A549 (cell line): ENCODE measurements at regions not wholly inside any gene's neighbourhood (a gene's known extent, or its start where the extent isn't known, plus 50 kb on each side); places are given as distances from the start of the nearest gene placed in this dataset.

Source experiments
- ATAC-seq, 2 experiments: fragments of 200-7000 bp in 1 of 2; fragments of >200 bp in 1 of 2; cut with Nextera tagmentation in 1 of 2; cut with Tn5 transposase in 1 of 2; 3 replicates each; pipeline versions ENCODE4 v1.8.0 to v1.9.1; 2018 to 2020; ENCODE audit warnings: mild to moderate bottlenecking in 1 of 2, moderate library complexity in 1 of 2
- CTCF ChIA-PET: fragments of 300-600 bp; sonication (Branson Sonifier 250); formaldehyde crosslinking; extraction: SDS; loops from one replicate; lab custom pipeline; 2021; ENCODE audit warnings: antibody characterized with exemption, inconsistent platforms; lab: Yijun Ruan, JAX
- POLR2A ChIA-PET: fragments of 350-600 bp; formaldehyde crosslinking; extraction: SDS; loops from one replicate; lab custom pipeline; 2021; ENCODE audit warnings: antibody characterized with exemption, inconsistent platforms; lab: Yijun Ruan, JAX
- DNase-seq, 2 experiments: peaks; one replicate each; pipeline versions ENCODE4 v3.0.0 to v3.0.0-alpha.2; 2011 to 2016; ENCODE audit warnings: low read depth in 1 of 2, low spot score in 1 of 2
- FAIRE-seq: peaks from 2 replicates; lab custom pipeline; 2011; peaks lifted over from hg19 to GRCh38; lab: Jason Lieb, UNC
- H3K27ac ChIP-seq, 2 experiments: fragments of >200 bp; sonication (Bioruptor Twin); formaldehyde crosslinking; 3 replicates each; pipeline ENCODE4 v1.5.1; 2016 to 2017
- H3K4me1 ChIP-seq: fragments of >200 bp; sonication (Bioruptor Twin); formaldehyde crosslinking; 3 replicates; pipeline ENCODE4 v1.6.1; 2016
- H3K4me2 ChIP-seq: fragments of >200 bp; sonication (Bioruptor Twin); formaldehyde crosslinking; 3 replicates; pipeline ENCODE4 v1.6.1; 2016
- H3K4me3 ChIP-seq: fragments of >200 bp; sonication (Bioruptor Twin); formaldehyde crosslinking; 3 replicates; pipeline ENCODE4 v1.5.1; 2016
- H3K9me3 ChIP-seq: fragments of >200 bp; sonication (Bioruptor Twin); formaldehyde crosslinking; 3 replicates; pipeline ENCODE4 v1.6.1; 2016
- BHLHE40 ChIP-seq: IDR thresholded peaks from 2 replicates; pipeline ENCODE4 v1.6.1; 2012; ENCODE audit warnings: low read depth, low read length, inconsistent platforms
- CBX8 ChIP-seq: fragments of 200-600 bp; sonication (generic); IDR thresholded peaks from 2 replicates; pipeline ENCODE4 v1.6.1; 2016
- CHD2 ChIP-seq: fragments of 150-350 bp; IDR thresholded peaks from 2 replicates; pipeline ENCODE4 v1.6.1; 2014; ENCODE audit warnings: low read length; ENCODE audit not compliant: partially characterized antibody
- CTCF ChIP-seq: fragments of >200 bp; sonication (Bioruptor Twin); formaldehyde crosslinking; IDR thresholded peaks from 3 replicates; pipeline ENCODE4 v1.5.1; 2016
- E2F6 ChIP-seq: IDR thresholded peaks from 2 replicates; pipeline ENCODE4 v1.6.1; 2012; ENCODE audit warnings: low read depth, borderline replicate concordance
- EP300 ChIP-seq, 2 experiments: fragments of >200 bp; sonication (Bioruptor Twin); formaldehyde crosslinking; IDR thresholded peaks; 2 replicates in 1 of 2; 3 replicates in 1 of 2; pipeline ENCODE4 v1.6.1; 2016 to 2017
- HES2 ChIP-seq: fragments of >200 bp; sonication (Bioruptor Twin); formaldehyde crosslinking; IDR thresholded peaks from 2 replicates; pipeline ENCODE4 v1.6.1; 2016
- HOXA7 ChIP-seq: fragments of 250-450 bp; sonication (Bioruptor Pico); IDR thresholded peaks from 2 replicates; pipeline ENCODE4 v1.5.0; 2020; ENCODE audit warnings: mild to moderate bottlenecking, moderate library complexity
- HOXB5 ChIP-seq: fragments of 250-450 bp; sonication (Bioruptor Pico); IDR thresholded peaks from 2 replicates; pipeline ENCODE4 v1.5.0; 2020; ENCODE audit warnings: mild to moderate bottlenecking, moderate library complexity
- MAFK ChIP-seq: fragments of 450-650 bp; IDR thresholded peaks from 2 replicates; pipeline ENCODE4 v1.6.1; 2014; ENCODE audit not compliant: partially characterized antibody
- MAX ChIP-seq: IDR thresholded peaks from 2 replicates; pipeline ENCODE4 v1.6.1; 2012
- PHF8 ChIP-seq: fragments of 200-600 bp; sonication (generic); IDR thresholded peaks from 2 replicates; pipeline ENCODE4 v1.6.1; 2016; ENCODE audit warnings: low read depth, mild to moderate bottlenecking, antibody characterized with exemption, moderate library complexity, borderline replicate concordance
- POLR2A ChIP-seq: IDR thresholded peaks from 2 replicates; pipeline ENCODE4 v1.6.1; 2012; ENCODE audit warnings: mild to moderate bottlenecking, low read length
- RAD21 ChIP-seq, 2 experiments: fragments of >200 bp in 1 of 2; sonication (Bioruptor Twin) in 1 of 2; formaldehyde crosslinking in 1 of 2; IDR thresholded peaks in 1 of 2; conservative IDR thresholded peaks in 1 of 2; 2 replicates in 1 of 2; 3 replicates in 1 of 2; pipeline ENCODE4 v1.6.1; 2012 to 2018; ENCODE audit warnings: inconsistent platforms in 1 of 2
- RCOR1 ChIP-seq: fragments of 150-350 bp; IDR thresholded peaks from 2 replicates; pipeline ENCODE4 v1.6.1; 2014; ENCODE audit warnings: antibody characterized with exemption, low read length, low read depth
- REST ChIP-seq: fragments of 200-600 bp; sonication (generic); IDR thresholded peaks from 2 replicates; pipeline ENCODE4 v1.6.1; 2016; ENCODE audit warnings: antibody characterized with exemption, mild to moderate bottlenecking, moderate library complexity
- RFX5 ChIP-seq: fragments of 450-650 bp; IDR thresholded peaks from 2 replicates; pipeline ENCODE4 v1.7.1; 2014; ENCODE audit warnings: antibody characterized with exemption, mild to moderate bottlenecking, moderate library complexity
- RNF2 ChIP-seq: fragments of 200-600 bp; sonication (generic); IDR thresholded peaks from 2 replicates; pipeline ENCODE4 v1.6.1; 2016; ENCODE audit warnings: low read depth, mild to moderate bottlenecking, antibody characterized with exemption, moderate library complexity, borderline replicate concordance
- TFCP2L1 ChIP-seq: fragments of 250-450 bp; sonication (Bioruptor Pico); IDR thresholded peaks from 2 replicates; pipeline ENCODE4 v1.5.0; 2021; ENCODE audit warnings: mild to moderate bottlenecking
- TP53 ChIP-seq: fragments of 250-450 bp; sonication (Bioruptor Pico); IDR thresholded peaks from 2 replicates; pipeline ENCODE4 v1.5.0; 2021; ENCODE audit warnings: mild to moderate bottlenecking, moderate library complexity
- ZSCAN20 ChIP-seq: fragments of 250-450 bp; sonication (Bioruptor Pico); IDR thresholded peaks from 2 replicates; pipeline ENCODE4 v1.8.0; 2022; ENCODE audit warnings: mild to moderate bottlenecking, moderate library complexity
- WGBS: methylation state at CpG from one replicate; pipeline ENCODE4 v1.1.6; 2017; ENCODE audit errors: missing lambda C conversion rate; 5-methylcytosine and 5-hydroxymethylcytosine counted together
- TF ChIP-seq, protein P1 (sequence below): IDR thresholded peaks from 2 replicates; pipeline ENCODE4 v1.6.1; 2012
- TF ChIP-seq, protein P2 (sequence below): fragments of 250-450 bp; sonication (Bioruptor Pico); IDR thresholded peaks from 2 replicates; pipeline ENCODE4 v1.5.0; 2020; ENCODE audit warnings: low read depth, mild to moderate bottlenecking, moderate library complexity

DNA sequence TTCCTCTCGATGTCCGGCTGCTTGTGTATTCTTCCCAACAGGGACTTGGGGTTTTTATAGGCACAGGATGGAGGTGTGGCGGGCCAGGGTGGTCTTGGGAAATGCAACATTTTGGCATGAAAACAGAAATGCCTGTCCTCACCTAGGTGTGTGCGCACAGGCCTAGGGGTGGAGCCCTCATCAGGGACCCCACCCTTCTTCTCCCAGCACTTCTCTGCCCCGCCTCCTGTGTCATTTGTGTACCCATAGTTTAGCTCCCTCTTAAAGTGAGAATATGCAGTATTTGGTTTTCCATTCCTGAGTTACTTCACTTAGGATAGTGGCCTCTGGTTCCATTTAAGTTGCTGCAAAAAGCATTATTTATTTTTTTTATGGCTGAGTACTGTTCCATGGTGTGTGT is 90.2 kb upstream of the ITGB1 start:
- CTCF ChIA-PET = interaction anchor here (1.5 to 1.6 kb wide), 2 partner anchors 19 to 108 kb away, joined by 5 to 7 read pairs; no protein-coding TSS in a partner anchor
- WGBS = 93% methylated on average over 5 of the region's 5 CpGs

DNA sequence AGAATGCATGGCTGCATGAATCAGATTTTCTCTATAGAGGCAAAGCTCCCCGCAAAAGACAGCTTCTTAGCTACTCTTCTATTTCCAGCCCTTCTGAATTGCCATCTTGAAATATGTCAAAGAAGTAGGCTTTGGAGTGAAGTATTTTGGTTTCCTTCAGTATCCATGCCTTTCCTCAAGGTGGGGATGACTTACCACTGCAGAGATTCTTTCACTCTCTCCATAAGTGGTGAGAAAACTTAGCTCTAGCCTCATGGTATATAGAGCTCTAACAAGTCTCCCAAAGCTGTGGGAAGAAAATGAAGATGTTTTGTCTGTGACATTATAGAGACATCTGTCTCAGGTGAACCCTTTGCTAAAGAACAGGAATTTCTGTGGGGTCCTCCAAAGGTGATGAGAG is 89.6 kb upstream of the ITGB1 start:
- no peak overlapping the region for H3K4me3 ChIP-seq
- TF ChIP-seq CBX8 (no peak), MAX (no peak), HOXA7 (CRISPR knock-in tag) (no peak), CHD2 (no peak), E2F6 (no peak), POLR2A (no peak), EP300 (IDR thresholded peaks at IDR 0.05) (no peak), MAFK (no peak), HES2 (no peak), HOXB5 (CRISPR knock-in tag) (no peak)
- CTCF ChIA-PET = interaction anchor here (0.6 to 1.6 kb wide), 4 partner anchors 10 to 108 kb away, joined by 3 to 7 read pairs (median 4); no protein-coding TSS in a partner anchor
- H3K4me2 ChIP-seq = no peak overlapping the region
- POLR2A ChIA-PET = interaction anchor here (1.0 kb wide), 1 partner anchor 225 kb away, joined by 3 read pairs; no protein-coding TSS in a partner anchor
- no peaks in the 10 kb centered on the region for H3K9me3 ChIP-seq
- H3K4me1 ChIP-seq = peaks cover 8% of the 10 kb centered on the region; the same call in 2 of the 3 replicates
- FAIRE-seq = no peak
- WGBS = 91% methylated on average over 1 of the region's 1 CpG
- H3K27ac ChIP-seq = peak overlapping the region in 1 of 2 experiments; percentile 6; a peak in 1 of 6 replicates
- peak; percentile 50 to 54; a peak in 4 of 6 replicates for ATAC-seq
- no peak for DNase-seq

More for the DNA sequence above, 90.2 kb upstream of the ITGB1 start:
- no peak overlapping the region for H3K4me2 ChIP-seq
- FAIRE-seq (no peak), ATAC-seq (no peak; a peak in 2 of 6 replicates), DNase-seq (no peak)
- H3K9me3 ChIP-seq = no peaks in the 10 kb centered on the region
- H3K27ac ChIP-seq = no peak overlapping the region; a peak in 1 of 6 replicates
- POLR2A ChIA-PET = interaction anchor here (1.0 kb wide), 1 partner anchor 225 kb away, joined by 3 read pairs; no protein-coding TSS in a partner anchor
- no peak overlapping the region for H3K4me3 ChIP-seq
- TF ChIP-seq RFX5 (no peak), RCOR1 (no peak), RNF2 (no peak)
- TF ChIP-seq, protein P1, sequence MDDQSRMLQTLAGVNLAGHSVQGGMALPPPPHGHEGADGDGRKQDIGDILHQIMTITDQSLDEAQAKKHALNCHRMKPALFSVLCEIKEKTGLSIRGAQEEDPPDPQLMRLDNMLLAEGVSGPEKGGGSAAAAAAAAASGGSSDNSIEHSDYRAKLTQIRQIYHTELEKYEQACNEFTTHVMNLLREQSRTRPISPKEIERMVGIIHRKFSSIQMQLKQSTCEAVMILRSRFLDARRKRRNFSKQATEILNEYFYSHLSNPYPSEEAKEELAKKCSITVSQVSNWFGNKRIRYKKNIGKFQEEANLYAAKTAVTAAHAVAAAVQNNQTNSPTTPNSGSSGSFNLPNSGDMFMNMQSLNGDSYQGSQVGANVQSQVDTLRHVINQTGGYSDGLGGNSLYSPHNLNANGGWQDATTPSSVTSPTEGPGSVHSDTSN = no peak
- TF ChIP-seq, protein P2, sequence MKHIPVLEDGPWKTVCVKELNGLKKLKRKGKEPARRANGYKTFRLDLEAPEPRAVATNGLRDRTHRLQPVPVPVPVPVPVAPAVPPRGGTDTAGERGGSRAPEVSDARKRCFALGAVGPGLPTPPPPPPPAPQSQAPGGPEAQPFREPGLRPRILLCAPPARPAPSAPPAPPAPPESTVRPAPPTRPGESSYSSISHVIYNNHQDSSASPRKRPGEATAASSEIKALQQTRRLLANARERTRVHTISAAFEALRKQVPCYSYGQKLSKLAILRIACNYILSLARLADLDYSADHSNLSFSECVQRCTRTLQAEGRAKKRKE (CRISPR knock-in tag) = no peak
- peaks cover 7% of the 10 kb centered on the region; the same call in 2 of the 3 replicates for H3K4me1 ChIP-seq

GRCh38 chr10:33046792-33047191 is 88.8 kb upstream of the ITGB1 start:
- WGBS = 92% methylated on average over 4 of the region's 4 CpGs
- FAIRE-seq (no peak), ATAC-seq (no peak), DNase-seq (no peak)
- ChIA-PET CTCF (interaction anchor here (0.6 to 1.6 kb wide), 5 partner anchors 11 to 261 kb away, joined by 3 to 5 read pairs (median 3); no protein-coding TSS in a partner anchor), POLR2A (no interaction called here)
- Histone ChIP-seq H3K27ac (no peak overlapping the region), H3K4me1 (peaks cover 17% of the 10 kb centered on the region; the same call in 2 of the 3 replicates), H3K9me3 (no peaks in the 10 kb centered on the region), H3K4me2 (no peak overlapping the region), H3K4me3 (no peak overlapping the region)
- TF ChIP-seq TP53 (CRISPR knock-in tag) = no peak
- no peak for TF ChIP-seq REST
- TF ChIP-seq CTCF = no peak
- no peak for TF ChIP-seq E2F6
- TF ChIP-seq PHF8 = no peak
- TF ChIP-seq, protein P2 (CRISPR knock-in tag) = no peak
- TF ChIP-seq TFCP2L1 (CRISPR knock-in tag) = no peak
- TF ChIP-seq RAD21 (conservative IDR thresholded peaks at IDR 0.05 in 1 of 2, IDR thresholded peaks at IDR 0.05 in 1 of 2) = no peak
- TF ChIP-seq BHLHE40 = no peak
- no peak for TF ChIP-seq HOXA7 (CRISPR knock-in tag)
- no peak for TF ChIP-seq ZSCAN20 (CRISPR knock-in tag)
